Activated CD4-positive, alpha-beta T cell treated with anti-CD3 and anti-CD28 coated beads, Interleukin-2, amount 50 U/mL, for 48 hours (primary cell): ENCODE measurements at regions not wholly inside any gene's neighbourhood (a gene's known extent, or its start where the extent isn't known, plus 50 kb on each side); places are given as distances from the start of the nearest gene placed in this dataset.

ENCODE experiments used
- DNase-seq, 2 experiments: peaks; one replicate each; pipeline ENCODE4 v3.0.0-alpha.2; 2020

DNA sequence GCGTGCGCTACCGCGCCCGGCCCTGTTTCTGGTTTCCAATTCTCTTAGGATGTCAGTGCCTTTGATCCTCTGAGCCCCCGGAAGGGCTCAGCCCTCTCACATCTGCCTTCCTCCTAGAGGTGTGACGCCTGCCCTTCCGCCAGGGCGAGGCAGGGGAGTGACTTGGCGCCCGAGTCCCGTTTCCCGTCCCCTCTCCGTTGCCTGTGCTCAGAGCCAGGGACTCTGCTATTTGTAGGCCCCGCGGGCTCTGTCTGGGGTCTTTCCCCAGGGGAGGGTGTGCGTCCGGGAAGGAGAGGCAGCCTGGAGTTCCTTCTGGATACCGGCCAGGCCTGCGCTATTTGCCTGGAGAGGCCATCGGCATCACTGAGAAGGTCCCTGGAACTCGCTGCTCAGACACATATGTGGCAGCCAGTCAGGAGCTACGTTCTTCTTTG, 103.7 kb upstream of the TAF1B start:
- peak; percentile 54 to 60 for DNase-seq

GRCh38 chr2:9740382-9741073, 102.7 kb upstream of the TAF1B start:
- DNase-seq, result no peak

DNA sequence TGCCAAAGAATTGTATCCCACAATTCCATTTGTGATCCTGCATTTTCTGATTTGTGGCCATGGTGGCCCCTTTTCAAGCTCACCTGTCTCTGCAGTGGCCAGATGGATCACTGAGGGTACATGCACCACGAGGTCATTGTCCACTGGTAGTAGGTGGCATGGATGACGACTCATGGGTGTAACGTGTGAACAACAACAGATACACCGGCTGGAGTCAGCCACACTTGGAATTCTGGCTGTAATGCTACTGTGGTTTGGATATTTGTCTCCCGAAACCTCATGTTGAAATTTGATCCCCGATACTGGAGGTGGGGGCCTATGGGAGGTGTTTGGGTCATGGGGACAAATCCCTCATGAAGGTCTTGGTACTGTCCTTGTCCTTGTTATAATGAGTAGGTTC, 102.2 kb upstream of the TAF1B start:
- DNase-seq, result no peak

DNA sequence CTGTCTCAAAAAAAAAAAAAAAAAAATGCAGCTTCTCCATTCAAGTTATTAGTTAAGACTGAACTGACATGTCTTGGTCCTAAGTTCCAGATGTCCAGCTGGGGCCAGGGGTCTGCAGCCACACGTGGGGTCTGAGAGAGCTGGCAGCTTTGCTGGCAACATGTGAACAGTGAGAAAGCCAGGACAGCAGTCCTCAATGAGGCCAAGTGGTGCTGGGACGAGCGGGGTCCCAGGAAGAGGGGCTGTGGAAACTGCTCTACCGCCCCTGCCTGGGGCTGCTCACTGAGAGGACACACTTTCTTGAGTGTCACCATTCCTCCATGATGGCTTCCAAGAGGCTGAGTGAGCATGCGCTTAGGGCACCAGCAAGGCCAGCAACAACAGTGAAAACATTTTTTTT, 100.7 kb upstream of the TAF1B start:
- no peak for DNase-seq

GRCh38 chr2:9744256-9745004, 98.8 kb upstream of the TAF1B start:
- no peak for DNase-seq

GRCh38 chr2:9745153-9745899, 97.9 kb upstream of the TAF1B start:
- no peak for DNase-seq

DNA sequence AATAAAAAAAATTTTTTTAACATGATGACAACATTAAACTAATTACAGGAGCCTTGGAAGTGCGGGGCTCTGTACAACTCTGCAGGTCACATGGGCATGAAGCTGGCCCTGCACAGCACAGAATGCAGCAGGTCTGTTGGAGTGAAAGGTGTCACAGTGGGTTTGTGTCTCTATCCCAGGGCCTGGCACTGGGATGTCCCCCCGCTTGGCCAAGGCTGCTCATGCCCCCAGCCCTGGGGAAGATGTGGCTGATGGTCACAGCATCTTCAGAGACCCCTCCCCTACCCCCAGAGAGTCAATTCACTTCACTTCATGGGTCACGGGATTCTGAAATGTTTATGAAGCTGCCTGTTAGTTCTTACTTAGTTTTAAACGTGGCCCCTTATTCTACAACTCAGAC, 95.9 kb upstream of the TAF1B start:
- DNase-seq, result no peak

DNA sequence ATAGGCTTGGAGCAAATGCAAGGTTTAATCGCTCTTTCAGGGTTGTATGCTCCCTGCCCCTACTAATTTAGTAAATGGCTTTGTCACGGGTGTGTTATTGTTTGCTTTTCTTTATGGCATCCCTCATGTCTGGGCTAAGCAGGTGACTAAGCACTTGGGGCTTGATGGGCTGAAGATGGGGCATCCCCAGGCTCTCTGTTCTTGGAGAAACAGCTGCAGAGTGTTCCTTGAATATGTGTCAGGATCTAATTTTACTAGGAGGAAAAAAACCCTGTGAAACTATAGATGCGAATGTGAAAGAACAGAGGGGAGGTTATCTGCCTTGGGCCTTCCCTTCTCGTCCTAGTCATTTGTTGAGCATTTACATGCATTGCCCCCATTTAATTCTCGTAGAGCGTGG, 94.7 kb upstream of the TAF1B start:
- DNase-seq, result peak; percentile 43 to 61

DNA sequence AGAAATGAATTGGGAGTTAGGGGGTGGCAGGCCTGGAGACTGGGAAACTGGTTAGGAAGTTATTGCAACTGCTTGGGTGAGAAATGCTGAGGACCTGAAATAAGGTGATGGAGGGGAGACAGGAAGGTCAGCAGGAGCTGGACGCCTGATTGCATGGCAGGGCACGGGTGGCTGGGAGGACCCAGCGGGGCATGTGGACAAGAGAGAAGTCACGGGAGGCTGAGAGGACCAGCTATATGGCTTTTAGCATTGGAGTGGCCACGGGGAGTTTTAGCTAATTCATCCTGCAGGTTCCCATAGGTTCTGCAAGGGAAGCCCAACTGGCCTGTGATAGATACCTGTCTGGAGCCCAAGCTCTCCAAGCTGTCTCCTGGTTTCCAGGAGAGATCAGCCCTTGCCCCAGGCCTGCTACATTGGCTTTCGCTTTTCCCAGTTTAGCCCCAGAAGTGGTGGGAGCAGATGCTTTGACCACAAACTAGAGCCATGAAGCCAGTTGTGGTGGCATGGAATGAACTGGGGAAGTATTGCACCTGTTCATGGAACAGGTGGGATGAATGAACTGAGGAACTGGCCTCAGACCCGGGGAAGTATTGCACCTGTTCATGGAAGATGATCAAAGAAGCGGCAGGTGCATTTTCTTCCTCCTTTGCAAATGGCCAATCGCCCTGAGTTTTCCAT, 93.6 kb upstream of the TAF1B start:
- no peak for DNase-seq

DNA sequence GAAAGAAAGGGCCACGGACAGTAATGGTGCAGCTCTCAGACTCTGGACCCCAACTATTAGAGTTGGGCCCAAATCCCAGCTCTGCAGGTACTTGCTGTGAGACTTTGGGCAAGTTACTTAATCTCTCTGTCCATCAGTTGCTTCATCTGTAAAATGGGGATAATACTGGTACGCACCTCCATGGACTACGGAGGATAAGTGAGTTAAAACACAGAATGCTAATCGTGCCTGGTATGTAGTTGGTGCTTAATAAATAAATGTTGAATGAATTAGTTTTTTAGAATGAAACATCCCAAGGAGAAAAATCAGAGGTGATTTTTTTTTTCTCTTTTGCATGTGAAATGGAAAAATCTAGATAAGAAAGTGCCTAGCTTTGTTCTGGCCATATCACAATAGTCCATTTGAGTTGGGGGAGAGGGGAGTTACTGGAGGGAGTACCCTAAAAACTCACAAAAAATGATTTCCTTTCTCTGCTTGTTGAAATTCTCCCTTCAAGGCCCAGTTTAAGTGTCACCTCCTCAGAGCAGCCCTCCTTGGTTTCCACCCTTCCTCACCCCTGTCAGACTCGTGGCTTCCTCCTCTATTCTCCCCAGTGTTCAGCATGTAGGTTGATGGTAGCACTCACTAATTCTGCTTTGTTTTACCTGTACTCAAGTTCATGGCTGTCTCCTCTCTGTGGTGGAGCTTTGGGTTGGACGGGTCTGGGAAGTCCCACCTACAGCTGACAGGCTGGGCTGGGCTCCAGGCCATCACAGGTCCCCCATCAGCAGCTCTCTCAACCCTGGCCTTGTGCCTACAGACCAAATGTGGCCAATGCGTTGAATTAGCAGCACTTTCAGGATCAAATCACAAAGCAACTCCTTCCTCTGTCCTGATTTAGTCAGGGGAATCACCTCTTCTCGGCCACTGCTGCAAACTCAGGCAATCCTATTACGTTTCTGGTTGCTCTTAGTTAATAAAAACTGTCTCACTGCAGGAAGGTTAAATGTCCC, 92.8 kb upstream of the TAF1B start:
- DNase-seq, result no peak

- no peak for DNase-seq
These were observed 91.4 kb upstream of the TAF1B start for GRCh38 chr2:9751831-9752230.

- DNase-seq, result peak; percentile 92 to 94
These were observed 90.6 kb upstream of the TAF1B start for GRCh38 chr2:9752441-9753275.

- peak; percentile 73 to 79 for DNase-seq
These were observed 90.0 kb upstream of the TAF1B start for GRCh38 chr2:9753276-9753600.

DNA sequence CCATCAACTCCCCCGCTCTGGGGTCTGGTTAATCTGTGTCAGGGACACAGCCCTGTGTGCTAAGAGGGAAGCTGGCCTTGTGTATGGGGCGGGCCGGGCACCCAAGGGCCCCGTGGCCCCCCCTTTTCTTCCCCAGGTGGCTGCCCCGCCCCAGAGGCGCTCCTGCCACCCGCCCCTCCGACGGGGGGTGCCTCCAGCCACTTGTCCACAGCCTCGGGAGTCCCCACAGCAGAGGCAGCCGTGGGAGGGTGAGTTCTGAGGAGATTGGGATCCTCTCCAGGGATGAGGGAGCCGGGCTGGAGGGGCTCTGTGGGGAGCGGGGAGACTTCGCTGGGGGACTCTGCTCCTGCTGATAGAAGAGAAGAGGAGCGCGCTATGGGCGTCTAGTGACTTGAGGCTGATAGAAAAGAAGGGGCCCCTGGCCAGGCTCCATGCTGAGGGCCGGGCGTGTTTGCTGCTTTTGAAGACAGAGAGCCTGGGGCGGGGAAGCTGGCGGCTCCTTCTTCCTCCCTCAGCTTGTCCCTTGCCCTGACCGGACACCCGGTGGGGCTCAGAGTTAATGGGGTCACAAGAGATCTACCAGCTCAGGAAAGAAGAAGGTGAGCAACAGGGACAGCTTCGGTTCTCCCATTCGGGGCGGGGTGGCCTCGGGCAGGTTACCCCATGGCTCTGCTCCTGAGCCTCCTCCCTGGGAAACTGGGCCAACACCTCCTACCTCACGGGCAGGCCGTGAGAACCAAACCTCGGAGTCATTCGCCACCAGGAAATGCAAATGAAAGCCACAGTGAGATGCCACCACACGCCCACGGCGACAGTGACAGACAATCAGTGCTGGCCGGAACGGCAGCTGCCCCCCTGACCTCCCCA, 89.4 kb upstream of the TAF1B start:
- peak; percentile 73 to 82 for DNase-seq

DNA sequence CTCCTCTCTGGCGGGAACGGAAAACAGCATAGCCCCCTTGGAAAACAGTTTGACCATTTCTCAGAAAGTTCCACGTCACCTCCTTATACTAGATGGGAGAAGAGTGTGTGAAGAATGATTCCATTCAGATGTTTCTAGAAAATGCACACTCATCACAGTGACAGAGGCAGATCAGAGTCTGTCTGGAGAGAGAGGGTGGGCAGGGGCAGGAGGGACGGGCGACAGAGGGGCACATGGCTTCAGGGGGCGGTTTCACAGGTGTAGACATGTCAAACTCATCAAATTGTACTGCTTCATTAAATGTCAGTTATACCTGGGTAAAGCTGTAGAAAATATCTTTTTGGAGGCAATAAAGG, 88.8 kb upstream of the TAF1B start:
- no peak for DNase-seq

GRCh38 chr2:9755008-9755407, 88.3 kb upstream of the TAF1B start:
- no peak for DNase-seq

DNA sequence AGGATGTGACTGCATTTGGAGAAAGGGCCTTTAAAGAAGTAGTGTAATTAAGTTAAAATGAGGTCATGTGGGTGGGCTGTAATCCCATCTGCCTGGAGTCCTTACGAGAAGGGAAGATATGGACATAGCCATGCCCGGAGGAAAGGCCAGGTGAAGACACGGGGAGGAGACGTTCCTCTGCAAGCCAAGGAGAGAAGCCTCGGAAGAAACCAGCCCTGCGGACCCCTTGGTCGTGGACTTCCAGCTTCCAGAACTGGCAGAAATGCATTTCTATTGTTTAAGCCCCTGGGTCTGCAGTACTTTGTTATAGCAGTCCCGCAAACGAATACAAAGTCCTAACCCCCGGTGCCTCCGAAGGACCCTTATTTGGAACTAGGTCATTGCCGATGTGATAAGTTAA, 87.6 kb upstream of the TAF1B start:
- no peak for DNase-seq

- no peak for DNase-seq
These were observed 86.5 kb upstream of the TAF1B start for GRCh38 chr2:9756692-9757250.

- DNase-seq, result no peak
These were observed 85.6 kb upstream of the TAF1B start for GRCh38 chr2:9757501-9758264.
